Spleen (tissue), 11 donors: ENCODE measurements at regions not wholly inside any gene's neighbourhood (a gene's known extent, or its start where the extent isn't known, plus 50 kb on each side); places are given as distances from the start of the nearest gene placed in this dataset.

Source experiments
- DNase-seq: peaks from one replicate; pipeline ENCODE4 v3.0.0-alpha.2; 2020
- H3K27ac ChIP-seq, 8 donors: fragments of 200-600 bp; sonication (generic) in 7 of 8; 1 replicate in 4 of 8; 2 replicates in 4 of 8; pipeline versions ENCODE4 v1.5.0 to v1.8.0; 2016 to 2021; ENCODE audit warnings: inconsistent platforms in 4 of 8, mild to moderate bottlenecking in 4 of 8, moderate library complexity in 1 of 8
- H3K27me3 ChIP-seq, 7 donors: fragments of 200-600 bp; sonication (generic) in 6 of 7; replicated peaks in 1 of 7; 1 replicate in 4 of 7; 2 replicates in 3 of 7; pipeline versions ENCODE4 v1.5.0 to v1.8.0; 2016 to 2021; ENCODE audit warnings: inconsistent platforms in 3 of 7, mild to moderate bottlenecking in 1 of 7
- H3K36me3 ChIP-seq, 6 donors: fragments of 200-600 bp; sonication (generic) in 5 of 6; 1 replicate in 4 of 6; 2 replicates in 2 of 6; pipeline versions ENCODE4 v1.5.0 to v1.8.0; 2016 to 2021; ENCODE audit warnings: inconsistent platforms in 2 of 6
- H3K4me1 ChIP-seq, 6 donors: fragments of 200-600 bp; sonication (generic) in 5 of 6; 1 replicate in 3 of 6; 2 replicates in 3 of 6; pipeline versions ENCODE4 v1.5.0 to v1.8.0; 2016 to 2021; ENCODE audit warnings: inconsistent platforms in 3 of 6
- H3K4me3 ChIP-seq, 8 donors: fragments of 200-600 bp; sonication (generic) in 7 of 8; 1 replicate in 4 of 8; 2 replicates in 4 of 8; pipeline versions ENCODE4 v1.5.0 to v1.8.0; 2016 to 2021; ENCODE audit warnings: inconsistent platforms in 4 of 8, mild to moderate bottlenecking in 4 of 8, moderate library complexity in 2 of 8
- H3K9me3 ChIP-seq, 8 donors: fragments of 200-600 bp; sonication (generic) in 7 of 8; 1 replicate in 4 of 8; 2 replicates in 4 of 8; pipeline versions ENCODE4 v1.5.0 to v1.8.0; 2016 to 2021; ENCODE audit warnings: inconsistent platforms in 4 of 8
- POLR2A ChIP-seq, 3 donors: fragments of 450-650 bp; IDR thresholded peaks; one replicate each; pipeline ENCODE4 v1.5.1; 2017; ENCODE audit warnings: antibody characterized with exemption in 3 of 3, mild to moderate bottlenecking in 1 of 3
- POLR2AphosphoS5 ChIP-seq, 3 donors: sonication (generic); formaldehyde crosslinking; IDR thresholded peaks; one replicate each; pipeline ENCODE4 v1.5.1; 2017; ENCODE audit warnings: antibody characterized with exemption in 3 of 3
- WGBS, 5 donors: extraction: QIAGEN DNeasy Blood & Tissue Kit in 3 of 5; methylation state at CpG; one replicate each; pipeline versions ENCODE4 v1.1.5 to v1.1.7; 2013 to 2018; 5-methylcytosine and 5-hydroxymethylcytosine counted together
- intact Hi-C: fragments of 100-400 bp; cut with DNase I; formaldehyde crosslinking; loops from one replicate; pipeline ENCODE4 v1.15.0; 2023; ENCODE audit warnings: low total_unique reads
- TF ChIP-seq, protein P1 (sequence below), 11 experiments: fragments of 200-600 bp in 7 of 11; fragments of 450-650 bp in 4 of 11; sonication (generic) in 4 of 11; IDR thresholded peaks in 8 of 11; conservative IDR thresholded peaks in 3 of 11; 1 replicate in 7 of 11; 2 replicates in 4 of 11; pipeline versions ENCODE4 v1.4.0 to v1.8.0; 2016 to 2021; ENCODE audit warnings: antibody characterized with exemption in 11 of 11, inconsistent platforms in 4 of 11, mild to moderate bottlenecking in 1 of 11
- donor health status: healthy with polysubstance abuse.
- donor health status: DM: no; HTN: no; CAD: no; lungs with moderate emphysema.
- donor health status: DM: no; HTN: no; CAD: no.
- donor health status: Bipolar disorder and iron deficiency.
- donor health status: healthy.
- donor health status: DM: no; HTN: no; CAD: no.
- donor health status: DM: yes; HTN: yes; CAD: no.

DNA sequence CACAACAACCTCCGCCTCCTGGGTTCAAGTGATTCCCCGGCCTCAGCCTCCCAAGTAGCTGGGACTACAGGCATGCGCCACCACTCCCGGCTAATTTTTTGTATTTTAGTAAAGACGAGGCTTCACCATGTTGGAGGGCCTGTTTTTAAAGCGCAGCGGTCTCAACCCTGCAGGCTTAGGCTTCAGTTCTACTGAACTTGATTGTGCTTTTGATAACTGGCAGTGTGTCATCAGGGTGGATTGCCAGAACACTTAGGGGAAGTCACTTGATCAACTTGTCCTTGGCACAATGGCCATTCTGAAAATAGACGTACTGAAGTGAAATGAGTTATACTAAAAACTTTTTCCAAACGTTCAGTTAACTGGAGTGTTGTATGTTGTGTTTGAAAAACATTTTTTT lies 472.2 kb downstream of the KLF5 start:
- no peak for DNase-seq
- Histone ChIP-seq H3K36me3 (no peaks in the 10 kb centered on the region), H3K9me3 (peaks cover 0 to 6% (median 0%) of the 10 kb centered on the region in 8 donors), H3K4me1 (no peaks in the 10 kb centered on the region), H3K27ac (peak overlapping the region in 5 of 8 donors; percentile 14 to 45 (median 29)), H3K4me3 (no peak overlapping the region), H3K27me3 (no peaks in the 10 kb centered on the region)
- TF ChIP-seq POLR2AphosphoS5 (IDR thresholded peaks at IDR 0.05): no peak
- no peak for TF ChIP-seq POLR2A (IDR thresholded peaks at IDR 0.05)
- TF ChIP-seq, protein P1, sequence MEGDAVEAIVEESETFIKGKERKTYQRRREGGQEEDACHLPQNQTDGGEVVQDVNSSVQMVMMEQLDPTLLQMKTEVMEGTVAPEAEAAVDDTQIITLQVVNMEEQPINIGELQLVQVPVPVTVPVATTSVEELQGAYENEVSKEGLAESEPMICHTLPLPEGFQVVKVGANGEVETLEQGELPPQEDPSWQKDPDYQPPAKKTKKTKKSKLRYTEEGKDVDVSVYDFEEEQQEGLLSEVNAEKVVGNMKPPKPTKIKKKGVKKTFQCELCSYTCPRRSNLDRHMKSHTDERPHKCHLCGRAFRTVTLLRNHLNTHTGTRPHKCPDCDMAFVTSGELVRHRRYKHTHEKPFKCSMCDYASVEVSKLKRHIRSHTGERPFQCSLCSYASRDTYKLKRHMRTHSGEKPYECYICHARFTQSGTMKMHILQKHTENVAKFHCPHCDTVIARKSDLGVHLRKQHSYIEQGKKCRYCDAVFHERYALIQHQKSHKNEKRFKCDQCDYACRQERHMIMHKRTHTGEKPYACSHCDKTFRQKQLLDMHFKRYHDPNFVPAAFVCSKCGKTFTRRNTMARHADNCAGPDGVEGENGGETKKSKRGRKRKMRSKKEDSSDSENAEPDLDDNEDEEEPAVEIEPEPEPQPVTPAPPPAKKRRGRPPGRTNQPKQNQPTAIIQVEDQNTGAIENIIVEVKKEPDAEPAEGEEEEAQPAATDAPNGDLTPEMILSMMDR (IDR thresholded peaks at IDR 0.05 in 8 of 11, conservative IDR thresholded peaks at IDR 0.05 in 3 of 11): no peak
- WGBS, 5 donors: 77 to 88% (median 84%) methylated on average over 8 to 9 of the region's 9 CpGs
- intact Hi-C loops: no loop called here

DNA sequence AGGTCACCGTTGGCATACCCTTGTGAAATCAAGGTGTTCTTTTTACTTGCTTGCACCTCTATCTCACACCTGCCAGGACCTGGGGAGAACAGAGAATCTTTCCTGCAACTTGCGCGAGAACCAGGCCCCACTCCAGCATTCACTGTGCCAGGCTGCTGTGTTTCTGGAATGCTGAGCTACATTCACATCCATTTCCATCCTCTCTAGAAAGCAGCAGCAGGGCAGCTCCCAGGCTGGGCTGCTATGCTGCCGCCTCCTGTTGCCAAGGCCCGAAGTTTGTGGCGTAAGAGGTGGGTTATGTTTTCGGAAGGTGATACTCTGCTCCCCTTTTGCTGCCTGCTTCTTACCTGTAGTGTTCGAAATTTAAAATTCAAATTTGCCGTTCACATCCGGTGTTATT lies 464.1 kb downstream of the KLF5 start:
- Histone ChIP-seq H3K27me3 (no peaks in the 10 kb centered on the region), H3K36me3 (no peaks in the 10 kb centered on the region), H3K27ac (no peak overlapping the region), H3K4me3 (no peak overlapping the region), H3K9me3 (no peaks in the 10 kb centered on the region), H3K4me1 (peaks cover 0 to 6% (median 0%) of the 10 kb centered on the region in 6 donors)
- TF ChIP-seq, protein P1 (IDR thresholded peaks at IDR 0.05 in 8 of 11, conservative IDR thresholded peaks at IDR 0.05 in 3 of 11): no peak
- TF ChIP-seq POLR2AphosphoS5 (IDR thresholded peaks at IDR 0.05) (no peak), POLR2A (IDR thresholded peaks at IDR 0.05) (no peak)
- 89 to 97% (median 92%) methylated on average over 10 of the region's 10 CpGs for WGBS, 5 donors
- DNase-seq: no peak
- intact Hi-C loops: no loop called here

DNA sequence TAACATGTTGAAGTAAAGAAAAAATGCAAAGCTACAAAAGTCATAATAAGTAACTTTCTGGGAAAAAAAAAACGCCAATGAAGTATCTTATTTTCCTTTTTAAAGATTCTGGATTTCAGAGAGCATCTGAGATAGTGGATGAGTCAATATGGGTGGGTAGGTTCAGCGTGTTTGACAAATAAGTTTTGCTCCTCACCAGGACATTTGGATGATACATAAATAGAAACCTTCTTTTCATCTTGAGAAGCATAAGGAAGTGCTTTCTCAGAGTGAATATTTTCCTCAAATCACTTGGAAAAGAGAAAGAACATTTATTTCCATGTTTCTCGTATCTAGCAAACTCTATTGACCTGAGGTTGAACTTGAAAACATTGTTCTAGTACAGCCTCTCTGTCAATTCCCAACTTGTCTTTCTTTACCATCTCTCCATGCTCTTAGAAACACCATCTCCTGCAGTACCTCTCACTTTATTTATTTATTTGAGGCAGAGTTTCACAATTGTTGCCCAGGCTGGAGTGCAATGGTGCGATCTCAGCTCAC lies 463.2 kb downstream of the KLF5 start:
- no peak for DNase-seq
- H3K27me3 ChIP-seq: no peaks in the 10 kb centered on the region
- TF ChIP-seq POLR2AphosphoS5 (IDR thresholded peaks at IDR 0.05) (no peak), POLR2A (IDR thresholded peaks at IDR 0.05) (no peak)
- TF ChIP-seq, protein P1 (IDR thresholded peaks at IDR 0.05 in 8 of 11, conservative IDR thresholded peaks at IDR 0.05 in 3 of 11): no peak
- no peak overlapping the region for H3K27ac ChIP-seq
- no peaks in the 10 kb centered on the region for H3K36me3 ChIP-seq
- no peak overlapping the region for H3K4me3 ChIP-seq
- intact Hi-C loops: no loop called here
- no peaks in the 10 kb centered on the region for H3K9me3 ChIP-seq
- WGBS, 5 donors: 67 to 75% (median 70%) methylated on average over 4 of the region's 4 CpGs
- peaks cover 0 to 6% (median 0%) of the 10 kb centered on the region in 6 donors for H3K4me1 ChIP-seq

DNA sequence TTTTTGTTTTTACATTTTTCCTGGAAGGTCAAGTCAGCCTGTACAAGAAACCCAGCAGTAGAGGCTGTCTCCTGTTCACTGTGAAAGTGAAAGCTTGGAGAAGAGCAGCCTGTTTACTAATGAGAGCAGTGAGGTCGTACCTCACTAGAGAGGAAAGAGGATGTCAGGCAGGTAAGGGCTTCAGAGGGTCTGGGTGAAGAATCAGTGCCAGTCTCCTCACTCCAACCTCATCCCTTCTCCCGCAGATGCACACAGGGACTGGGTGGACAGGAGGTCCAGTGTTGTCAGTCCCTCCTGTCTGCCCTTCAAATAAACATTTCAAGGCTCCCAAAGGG lies 462.5 kb downstream of the KLF5 start:
- H3K36me3 ChIP-seq: no peaks in the 10 kb centered on the region
- peaks cover 0 to 6% (median 0%) of the 10 kb centered on the region in 6 donors for H3K4me1 ChIP-seq
- peak overlapping the region in 1 of 8 donors; percentile 24 for H3K4me3 ChIP-seq
- 21 to 44% (median 38%) methylated on average over 2 of the region's 2 CpGs for WGBS, 5 donors
- intact Hi-C loops: no loop called here
- TF ChIP-seq POLR2A (IDR thresholded peaks at IDR 0.05) (no peak), POLR2AphosphoS5 (IDR thresholded peaks at IDR 0.05) (no peak)
- TF ChIP-seq, protein P1 (IDR thresholded peaks at IDR 0.05 in 8 of 11, conservative IDR thresholded peaks at IDR 0.05 in 3 of 11): no peak
- H3K9me3 ChIP-seq: no peaks in the 10 kb centered on the region
- peak overlapping the region in 1 of 8 donors; percentile 0 for H3K27ac ChIP-seq
- no peaks in the 10 kb centered on the region for H3K27me3 ChIP-seq
- no peak for DNase-seq
